Caki2 (cell line): ENCODE measurements at regions not wholly inside any gene's neighbourhood (a gene's known extent, or its start where the extent isn't known, plus 50 kb on each side); places are given as distances from the start of the nearest gene placed in this dataset.
A peak's percentile ranks its signal among the peaks of the same experiment; 100 is the strongest.

Experiments
- DNase-seq: peaks from one replicate; pipeline ENCODE4 v3.0.0-alpha.2; 2015; ENCODE audit warnings: low read depth
- in situ Hi-C: cut with HindIII; loops from 2 replicates; pipeline ENCODE4 v1.10.0; 2016; ENCODE audit warnings: low sequenced_read_pairs, low pct_unique_long_range_greater_than_20kb, mixed read lengths

GRCh38 chr10:117631276-117632145 lies 89.0 kb downstream of the EMX2 start:
- in situ Hi-C loops: no loop called here
- no peak for DNase-seq

- in situ Hi-C loops: no loop called here
- no peak for DNase-seq
Measured at GRCh38 chr10:117632406-117632805, 89.9 kb downstream of the EMX2 start.

GRCh38 chr10:117635826-117636225 lies 93.3 kb downstream of the EMX2 start:
- DNase-seq: no peak
- in situ Hi-C loops: no loop called here

- in situ Hi-C loops: no loop called here
Measured at GRCh38 chr10:117638200-117638599, 95.7 kb downstream of the EMX2 start.

GRCh38 chr10:117638664-117639200 lies 96.2 kb downstream of the EMX2 start:
- no peak for DNase-seq
- in situ Hi-C loops: no loop called here

More at GRCh38 chr10:117638200-117638599, 95.7 kb downstream of the EMX2 start:
- no peak for DNase-seq

GRCh38 chr10:117640406-117640805 lies 97.9 kb downstream of the EMX2 start:
- in situ Hi-C loops: no loop called here
- no peak for DNase-seq

GRCh38 chr10:117646718-117647117 lies 104.2 kb downstream of the EMX2 start:
- no peak for DNase-seq
- in situ Hi-C loops: no loop called here

GRCh38 chr10:117647306-117647705 lies 104.8 kb downstream of the EMX2 start:
- in situ Hi-C loops: no loop called here
- DNase-seq: no peak

- no peak for DNase-seq
- in situ Hi-C loops: no loop called here
Measured at GRCh38 chr10:117651121-117651520, 108.6 kb downstream of the EMX2 start.

GRCh38 chr10:117652228-117653169 lies 110.0 kb downstream of the EMX2 start:
- no peak for DNase-seq
- in situ Hi-C loops: no loop called here

GRCh38 chr10:117653170-117653515 lies 110.6 kb downstream of the EMX2 start:
- DNase-seq: peak; percentile 78
- in situ Hi-C loops: no loop called here

GRCh38 chr10:117654105-117654504 lies 111.6 kb downstream of the EMX2 start:
- in situ Hi-C loops: no loop called here
- no peak for DNase-seq

- in situ Hi-C loops: no loop called here
- no peak for DNase-seq
Measured at GRCh38 chr10:117656385-117657367, 114.1 kb downstream of the EMX2 start.

- no peak for DNase-seq
- in situ Hi-C loops: no loop called here
Measured at GRCh38 chr10:117661316-117661715, 118.8 kb downstream of the EMX2 start.

GRCh38 chr10:117662126-117662525 lies 119.6 kb downstream of the EMX2 start:
- DNase-seq: no peak

GRCh38 chr10:117662751-117663540 lies 120.4 kb downstream of the EMX2 start:
- no peak for DNase-seq
- in situ Hi-C loops: no loop called here

More at GRCh38 chr10:117662126-117662525, 119.6 kb downstream of the EMX2 start:
- in situ Hi-C loops: no loop called here

GRCh38 chr10:117663750-117664149 lies 121.2 kb downstream of the EMX2 start:
- in situ Hi-C loops: no loop called here
- DNase-seq: peak; percentile 58
